ENCODE measurements at regions not wholly inside any gene's neighbourhood (a gene's known extent, or its start where the extent isn't known, plus 50 kb on each side); places are given as distances from the start of the nearest gene placed in this dataset.
A peak's percentile ranks its signal among the peaks of the same experiment; 100 is the strongest.

DNA sequence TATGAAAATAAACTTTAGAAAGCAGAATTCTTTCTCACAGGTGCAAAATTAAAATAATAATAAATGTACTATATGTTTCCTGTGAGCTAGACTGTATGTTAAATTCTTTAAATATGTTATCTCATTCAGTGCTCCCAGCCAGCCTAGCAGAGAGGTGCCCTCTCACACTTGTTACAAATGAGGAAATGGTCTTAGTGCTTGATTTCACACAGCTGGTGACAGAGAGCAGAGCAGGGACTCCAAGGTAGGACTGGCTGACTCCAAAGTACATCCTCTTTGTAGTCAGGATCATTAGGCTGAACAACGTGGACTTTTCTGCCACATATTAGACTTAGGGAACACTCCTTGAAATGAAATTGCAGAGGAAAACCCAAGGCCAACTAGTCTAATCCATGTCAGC lies 72.0 kb upstream of the HHIP start:
- no TSS peak for BruUV-seq (replicated peaks)
- Histone ChIP-seq H3K27ac (ENCODE audit: insufficient read depth, low read length) (no peak overlapping the region), H3K23ac (ENCODE audit: low read depth, low read length) (no peak overlapping the region), H4K8ac (ENCODE audit: low read depth in 2 of 2, low read length in 2 of 2) (no peak overlapping the region), H2AK5ac (ENCODE audit: low read depth, low read length) (no peak overlapping the region), H2BK120ac (ENCODE audit: low read depth, low read length) (no peak overlapping the region), H3K27me3 (ENCODE audit: control insufficient read depth, insufficient read depth, low read length) (no peaks in the 10 kb centered on the region), H2BK15ac (ENCODE audit: low read depth, low read length) (no peak overlapping the region), H3K4me1 (ENCODE audit: control insufficient read depth, insufficient read depth, low read length) (no peaks in the 10 kb centered on the region; the same call in 1 of the 2 replicates), H3K56ac (ENCODE audit: extremely low read depth, insufficient read depth, low read length) (no peak overlapping the region), H2BK5ac (ENCODE audit: low read depth, low read length, poor library complexity, severe bottlenecking) (no peak overlapping the region), H2AK9ac (replicated peaks; ENCODE audit: low read depth, low read length, poor library complexity) (no peak overlapping the region), H3K9me1 (ENCODE audit: insufficient read depth, low read length) (no peaks in the 10 kb centered on the region), H3K4ac (ENCODE audit: low read depth, low read length) (no peak overlapping the region), H4K20me1 (ENCODE audit: insufficient read depth, low read length) (no peaks in the 10 kb centered on the region), H4K91ac (ENCODE audit: insufficient read depth, low read depth, low read length) (no peak overlapping the region), H4K5ac (ENCODE audit: low read depth, low read length) (no peak overlapping the region), H2BK20ac (ENCODE audit: low read depth, low read length) (0 out of 2 replicates have a peak overlapping the region, but pooled peaks have one; percentile 18), H3K4me2 (ENCODE audit: low read depth, low read length) (no peak overlapping the region), H3K36me3 (ENCODE audit: control insufficient read depth, insufficient read depth, low read length) (no peaks in the 10 kb centered on the region), H3K14ac (replicated peaks; ENCODE audit: low read depth, low read length) (0 out of 2 replicates have a peak overlapping the region, but pooled peaks have one; percentile 48), H3K79me1 (ENCODE audit: low read depth in 1 of 2, low read length in 2 of 2) (no peaks in the 10 kb centered on the region), H3K9ac (ENCODE audit: low read depth, low read length) (no peak overlapping the region), H3K9me3 (ENCODE audit: control insufficient read depth, insufficient read depth, low read length) (no peaks in the 10 kb centered on the region), H3K4me3 (ENCODE audit: insufficient read depth, low read depth, low read length) (no peak overlapping the region), H2AFZ (replicated peaks; ENCODE audit: low read length, poor library complexity) (peak overlapping the region; percentile 69), H3K18ac (ENCODE audit: low read depth, low read length) (no peak overlapping the region)
- intact Hi-C loops (cut with micrococcal nuclease) (no loop called here), in situ Hi-C loops (cut with MboI; ENCODE audit: low sequenced_read_pairs) (no loop called here), dilution Hi-C loops (cut with HindIII; ENCODE audit: low sequenced_read_pairs, unreplicated experiment) (no loop called here)
- ATAC-seq (ENCODE audit: low read depth) (no peak), DNase-seq (no peak)
- POLR2A ChIA-PET (ENCODE audit: unreplicated experiment) = no interaction called here
- CTCF ChIA-PET = no interaction called here
- TF ChIP-seq MXI1 (IDR thresholded peaks at IDR 0.05; ENCODE audit: borderline replicate concordance, low read depth, low read length) = no peak
- TF ChIP-seq RCOR1 (IDR thresholded peaks at IDR 0.05; ENCODE audit: insufficient replicate concordance, low read length) = no peak
- no peak for TF ChIP-seq BHLHE40 (IDR thresholded peaks at IDR 0.05; ENCODE audit: low read depth, low read length)
- TF ChIP-seq SMC3 (IDR thresholded peaks at IDR 0.05; ENCODE audit: low read depth, low read length) = no peak
- no peak for TF ChIP-seq RFX5 (IDR thresholded peaks at IDR 0.05; ENCODE audit: low read depth, low read length)
- TF ChIP-seq, protein P1, sequence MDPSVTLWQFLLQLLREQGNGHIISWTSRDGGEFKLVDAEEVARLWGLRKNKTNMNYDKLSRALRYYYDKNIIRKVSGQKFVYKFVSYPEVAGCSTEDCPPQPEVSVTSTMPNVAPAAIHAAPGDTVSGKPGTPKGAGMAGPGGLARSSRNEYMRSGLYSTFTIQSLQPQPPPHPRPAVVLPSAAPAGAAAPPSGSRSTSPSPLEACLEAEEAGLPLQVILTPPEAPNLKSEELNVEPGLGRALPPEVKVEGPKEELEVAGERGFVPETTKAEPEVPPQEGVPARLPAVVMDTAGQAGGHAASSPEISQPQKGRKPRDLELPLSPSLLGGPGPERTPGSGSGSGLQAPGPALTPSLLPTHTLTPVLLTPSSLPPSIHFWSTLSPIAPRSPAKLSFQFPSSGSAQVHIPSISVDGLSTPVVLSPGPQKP (IDR thresholded peaks at IDR 0.05; ENCODE audit: borderline replicate concordance, low read depth, low read length) = no peak
- TF ChIP-seq POLR2A (IDR thresholded peaks at IDR 0.05; ENCODE audit: low read depth, low read length) = no peak
- no peak for TF ChIP-seq RAD21 (IDR thresholded peaks at IDR 0.05; ENCODE audit: low read length)
- no peak for TF ChIP-seq NFE2L2 (IDR thresholded peaks at IDR 0.05; ENCODE audit: low read depth, low read length)
- TF ChIP-seq, protein P2, sequence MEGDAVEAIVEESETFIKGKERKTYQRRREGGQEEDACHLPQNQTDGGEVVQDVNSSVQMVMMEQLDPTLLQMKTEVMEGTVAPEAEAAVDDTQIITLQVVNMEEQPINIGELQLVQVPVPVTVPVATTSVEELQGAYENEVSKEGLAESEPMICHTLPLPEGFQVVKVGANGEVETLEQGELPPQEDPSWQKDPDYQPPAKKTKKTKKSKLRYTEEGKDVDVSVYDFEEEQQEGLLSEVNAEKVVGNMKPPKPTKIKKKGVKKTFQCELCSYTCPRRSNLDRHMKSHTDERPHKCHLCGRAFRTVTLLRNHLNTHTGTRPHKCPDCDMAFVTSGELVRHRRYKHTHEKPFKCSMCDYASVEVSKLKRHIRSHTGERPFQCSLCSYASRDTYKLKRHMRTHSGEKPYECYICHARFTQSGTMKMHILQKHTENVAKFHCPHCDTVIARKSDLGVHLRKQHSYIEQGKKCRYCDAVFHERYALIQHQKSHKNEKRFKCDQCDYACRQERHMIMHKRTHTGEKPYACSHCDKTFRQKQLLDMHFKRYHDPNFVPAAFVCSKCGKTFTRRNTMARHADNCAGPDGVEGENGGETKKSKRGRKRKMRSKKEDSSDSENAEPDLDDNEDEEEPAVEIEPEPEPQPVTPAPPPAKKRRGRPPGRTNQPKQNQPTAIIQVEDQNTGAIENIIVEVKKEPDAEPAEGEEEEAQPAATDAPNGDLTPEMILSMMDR (conservative IDR thresholded peaks at IDR 0.05; ENCODE audit: low read depth, low read length) = no peak
- TF ChIP-seq MAZ (IDR thresholded peaks at IDR 0.05; ENCODE audit: borderline replicate concordance, low read depth, low read length) = no peak
- TF ChIP-seq, protein P3, sequence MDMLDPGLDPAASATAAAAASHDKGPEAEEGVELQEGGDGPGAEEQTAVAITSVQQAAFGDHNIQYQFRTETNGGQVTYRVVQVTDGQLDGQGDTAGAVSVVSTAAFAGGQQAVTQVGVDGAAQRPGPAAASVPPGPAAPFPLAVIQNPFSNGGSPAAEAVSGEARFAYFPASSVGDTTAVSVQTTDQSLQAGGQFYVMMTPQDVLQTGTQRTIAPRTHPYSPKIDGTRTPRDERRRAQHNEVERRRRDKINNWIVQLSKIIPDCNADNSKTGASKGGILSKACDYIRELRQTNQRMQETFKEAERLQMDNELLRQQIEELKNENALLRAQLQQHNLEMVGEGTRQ (IDR thresholded peaks at IDR 0.05; ENCODE audit: low read depth, low read length) = no peak
- no peak for TF ChIP-seq CHD1 (IDR thresholded peaks at IDR 0.05; ENCODE audit: low read depth, low read length)
- no peak for TF ChIP-seq FOS (IDR thresholded peaks at IDR 0.05; ENCODE audit: low read depth, low read length)
- TF ChIP-seq CEBPB (IDR thresholded peaks at IDR 0.05; ENCODE audit: low read depth, low read length) = no peak
- TF ChIP-seq MAFK (IDR thresholded peaks at IDR 0.05; ENCODE audit: low read depth, low read length) = no peak
- WGBS, 2 experiments (ENCODE audit: extremely low coverage in 2 of 2, insufficient read length in 1 of 2) = no CpG with 5 or more reads among the region's 1 CpG
